SK-N-SH treated with all-trans-retinoic acid at 6 μM for 48 hours (cell line): ENCODE measurements at regions not wholly inside any gene's neighbourhood (a gene's known extent, or its start where the extent isn't known, plus 50 kb on each side); places are given as distances from the start of the nearest gene placed in this dataset.

Experiments
- OSR1 ChIP-seq: fragments of 250-450 bp; sonication (Bioruptor Pico); IDR thresholded peaks from 2 replicates; pipeline ENCODE4 v1.8.0; 2022; ENCODE audit warnings: moderate library complexity, mild to moderate bottlenecking, inconsistent platforms
- RARB ChIP-seq: fragments of 250-450 bp; sonication (Bioruptor Pico); IDR thresholded peaks from 2 replicates; pipeline ENCODE4 v1.8.0; 2021; ENCODE audit warnings: mild to moderate bottlenecking, moderate library complexity
- TF ChIP-seq, protein P1 (sequence below): fragments of 250-450 bp; sonication (Bioruptor Pico); IDR thresholded peaks from 2 replicates; pipeline ENCODE4 v1.8.0; 2020; ENCODE audit warnings: mild to moderate bottlenecking, moderate library complexity, borderline replicate concordance

DNA sequence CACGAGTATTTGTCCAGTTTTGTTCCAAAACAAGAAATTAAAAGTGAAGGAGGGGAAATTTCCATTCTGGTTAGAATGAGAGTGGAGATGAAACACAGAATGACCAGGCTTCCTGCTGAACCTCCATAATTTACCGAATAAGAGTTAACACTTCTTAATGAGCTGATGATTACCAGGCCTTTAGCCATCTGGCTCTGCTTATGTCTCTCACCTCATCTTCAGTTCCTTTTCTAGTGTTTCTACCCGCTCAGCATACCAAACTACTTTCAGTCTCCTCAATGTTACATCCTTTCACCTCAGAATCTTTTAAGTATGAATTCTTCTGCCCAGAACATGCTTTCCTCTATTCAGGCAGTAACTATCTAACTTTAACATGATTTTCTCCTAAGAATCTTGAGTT, 209.0 kb upstream of the RSPO3 start:
- TF ChIP-seq RARB (CRISPR knock-in tag) (no peak), OSR1 (CRISPR knock-in tag) (no peak)
- TF ChIP-seq, protein P1, sequence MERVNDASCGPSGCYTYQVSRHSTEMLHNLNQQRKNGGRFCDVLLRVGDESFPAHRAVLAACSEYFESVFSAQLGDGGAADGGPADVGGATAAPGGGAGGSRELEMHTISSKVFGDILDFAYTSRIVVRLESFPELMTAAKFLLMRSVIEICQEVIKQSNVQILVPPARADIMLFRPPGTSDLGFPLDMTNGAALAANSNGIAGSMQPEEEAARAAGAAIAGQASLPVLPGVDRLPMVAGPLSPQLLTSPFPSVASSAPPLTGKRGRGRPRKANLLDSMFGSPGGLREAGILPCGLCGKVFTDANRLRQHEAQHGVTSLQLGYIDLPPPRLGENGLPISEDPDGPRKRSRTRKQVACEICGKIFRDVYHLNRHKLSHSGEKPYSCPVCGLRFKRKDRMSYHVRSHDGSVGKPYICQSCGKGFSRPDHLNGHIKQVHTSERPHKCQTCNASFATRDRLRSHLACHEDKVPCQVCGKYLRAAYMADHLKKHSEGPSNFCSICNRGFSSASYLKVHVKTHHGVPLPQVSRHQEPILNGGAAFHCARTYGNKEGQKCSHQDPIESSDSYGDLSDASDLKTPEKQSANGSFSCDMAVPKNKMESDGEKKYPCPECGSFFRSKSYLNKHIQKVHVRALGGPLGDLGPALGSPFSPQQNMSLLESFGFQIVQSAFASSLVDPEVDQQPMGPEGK (CRISPR knock-in tag) = no peak
